ENCODE measurements at regions not wholly inside any gene's neighbourhood (a gene's known extent, or its start where the extent isn't known, plus 50 kb on each side); places are given as distances from the start of the nearest gene placed in this dataset.

- TF ChIP-seq, protein P1, sequence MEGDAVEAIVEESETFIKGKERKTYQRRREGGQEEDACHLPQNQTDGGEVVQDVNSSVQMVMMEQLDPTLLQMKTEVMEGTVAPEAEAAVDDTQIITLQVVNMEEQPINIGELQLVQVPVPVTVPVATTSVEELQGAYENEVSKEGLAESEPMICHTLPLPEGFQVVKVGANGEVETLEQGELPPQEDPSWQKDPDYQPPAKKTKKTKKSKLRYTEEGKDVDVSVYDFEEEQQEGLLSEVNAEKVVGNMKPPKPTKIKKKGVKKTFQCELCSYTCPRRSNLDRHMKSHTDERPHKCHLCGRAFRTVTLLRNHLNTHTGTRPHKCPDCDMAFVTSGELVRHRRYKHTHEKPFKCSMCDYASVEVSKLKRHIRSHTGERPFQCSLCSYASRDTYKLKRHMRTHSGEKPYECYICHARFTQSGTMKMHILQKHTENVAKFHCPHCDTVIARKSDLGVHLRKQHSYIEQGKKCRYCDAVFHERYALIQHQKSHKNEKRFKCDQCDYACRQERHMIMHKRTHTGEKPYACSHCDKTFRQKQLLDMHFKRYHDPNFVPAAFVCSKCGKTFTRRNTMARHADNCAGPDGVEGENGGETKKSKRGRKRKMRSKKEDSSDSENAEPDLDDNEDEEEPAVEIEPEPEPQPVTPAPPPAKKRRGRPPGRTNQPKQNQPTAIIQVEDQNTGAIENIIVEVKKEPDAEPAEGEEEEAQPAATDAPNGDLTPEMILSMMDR (IDR thresholded peaks at IDR 0.05) = no peak
- TF ChIP-seq POLR2A (IDR thresholded peaks at IDR 0.05; ENCODE audit: low read depth) (no peak), EP300 (IDR thresholded peaks at IDR 0.05) (no peak), POLR2AphosphoS5 (IDR thresholded peaks at IDR 0.05) (no peak)
Observed at GRCh38 chr6:4413073-4413472, 277.7 kb upstream of the ECI2 start.
